Upper lobe of right lung (tissue), 1 donor: ENCODE measurements at regions not wholly inside any gene's neighbourhood (a gene's known extent, or its start where the extent isn't known, plus 50 kb on each side); places are given as distances from the start of the nearest gene placed in this dataset.

ENCODE experiments used
- ATAC-seq: fragments of 200-7000 bp; cut with Tn5 transposase; one replicate; pipeline ENCODE4 v1.9.1; 2020; ENCODE audit warnings: mild to moderate bottlenecking, moderate library complexity
- DNase-seq: peaks from one replicate; pipeline ENCODE4 v3.0.0-alpha.2; 2020
- H3K27ac ChIP-seq: fragments of 200-600 bp; one replicate; pipeline ENCODE4 v1.8.0; 2022
- H3K27me3 ChIP-seq: fragments of 200-600 bp; one replicate; pipeline ENCODE4 v1.8.0; 2022; ENCODE audit warnings: mild to moderate bottlenecking
- H3K36me3 ChIP-seq: fragments of 200-600 bp; one replicate; pipeline ENCODE4 v1.8.0; 2022
- H3K4me1 ChIP-seq: fragments of 200-600 bp; one replicate; pipeline ENCODE4 v1.8.0; 2022
- H3K4me3 ChIP-seq: fragments of 200-600 bp; one replicate; pipeline ENCODE4 v1.8.0; 2022; ENCODE audit warnings: mild to moderate bottlenecking
- H3K9me3 ChIP-seq: fragments of 200-600 bp; one replicate; pipeline ENCODE4 v1.8.0; 2022
- intact Hi-C: fragments of 100-400 bp; cut with DNase I; formaldehyde crosslinking; loops from one replicate; pipeline ENCODE4 v1.11.0; 2022
- TF ChIP-seq, protein P1 (sequence below): fragments of 200-600 bp; IDR thresholded peaks from one replicate; pipeline ENCODE4 v1.8.0; 2022; ENCODE audit warnings: antibody characterized with exemption
- donor health status: DM: no; HTN: yes; CAD: no; lungs with severe emphysema.

DNA sequence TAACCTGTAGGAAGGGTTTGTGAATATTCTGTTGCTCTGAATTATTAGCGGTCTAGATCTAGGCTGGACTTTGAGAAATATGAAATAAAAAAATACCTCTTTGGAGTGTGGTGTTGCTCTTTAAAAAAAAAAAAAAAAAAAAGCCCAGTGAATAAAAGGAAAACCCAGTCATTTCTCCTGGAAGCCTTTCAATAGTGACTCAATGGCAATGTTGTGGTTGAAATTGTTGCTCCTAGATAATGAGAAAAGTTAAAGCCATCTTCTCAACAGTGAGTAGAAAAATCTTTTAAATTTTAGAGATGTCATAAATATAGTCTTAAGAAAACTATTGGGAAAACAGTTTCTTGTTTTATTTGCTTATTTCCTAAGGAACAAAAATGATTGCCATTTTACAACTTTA, 135.3 kb downstream of the RFC3 start:
- TF ChIP-seq, protein P1, sequence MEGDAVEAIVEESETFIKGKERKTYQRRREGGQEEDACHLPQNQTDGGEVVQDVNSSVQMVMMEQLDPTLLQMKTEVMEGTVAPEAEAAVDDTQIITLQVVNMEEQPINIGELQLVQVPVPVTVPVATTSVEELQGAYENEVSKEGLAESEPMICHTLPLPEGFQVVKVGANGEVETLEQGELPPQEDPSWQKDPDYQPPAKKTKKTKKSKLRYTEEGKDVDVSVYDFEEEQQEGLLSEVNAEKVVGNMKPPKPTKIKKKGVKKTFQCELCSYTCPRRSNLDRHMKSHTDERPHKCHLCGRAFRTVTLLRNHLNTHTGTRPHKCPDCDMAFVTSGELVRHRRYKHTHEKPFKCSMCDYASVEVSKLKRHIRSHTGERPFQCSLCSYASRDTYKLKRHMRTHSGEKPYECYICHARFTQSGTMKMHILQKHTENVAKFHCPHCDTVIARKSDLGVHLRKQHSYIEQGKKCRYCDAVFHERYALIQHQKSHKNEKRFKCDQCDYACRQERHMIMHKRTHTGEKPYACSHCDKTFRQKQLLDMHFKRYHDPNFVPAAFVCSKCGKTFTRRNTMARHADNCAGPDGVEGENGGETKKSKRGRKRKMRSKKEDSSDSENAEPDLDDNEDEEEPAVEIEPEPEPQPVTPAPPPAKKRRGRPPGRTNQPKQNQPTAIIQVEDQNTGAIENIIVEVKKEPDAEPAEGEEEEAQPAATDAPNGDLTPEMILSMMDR = no peak
- H3K9me3 ChIP-seq = no peaks in the 10 kb centered on the region
- no peaks in the 10 kb centered on the region for H3K4me1 ChIP-seq
- intact Hi-C loops = no loop called here
- ATAC-seq (no peak), DNase-seq (no peak)
- H3K4me3 ChIP-seq = no peak overlapping the region
- no peaks in the 10 kb centered on the region for H3K27me3 ChIP-seq
- H3K27ac ChIP-seq = no peak overlapping the region
- no peaks in the 10 kb centered on the region for H3K36me3 ChIP-seq

DNA sequence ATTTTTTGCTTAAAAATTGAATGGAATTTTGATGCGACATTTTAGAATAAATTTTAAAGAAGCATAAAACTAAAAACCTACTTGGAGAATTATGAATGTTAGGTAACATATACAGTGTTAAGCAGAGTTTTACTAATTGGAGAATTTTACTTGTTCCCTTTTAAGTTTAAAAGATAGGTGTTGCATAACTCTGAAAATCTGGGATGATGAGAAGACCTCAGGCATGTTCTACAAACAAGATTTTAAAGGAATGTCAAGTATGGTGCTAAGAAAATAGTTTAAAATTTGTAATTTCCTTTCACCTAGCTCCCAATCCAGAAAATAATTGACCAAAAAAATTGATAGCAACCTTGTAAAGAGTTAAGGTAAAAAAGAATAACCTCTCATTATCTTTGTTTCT, 135.8 kb downstream of the RFC3 start:
- no peaks in the 10 kb centered on the region for H3K27me3 ChIP-seq
- TF ChIP-seq, protein P1 = no peak
- H3K4me1 ChIP-seq = no peaks in the 10 kb centered on the region
- DNase-seq (no peak), ATAC-seq (no peak)
- no peaks in the 10 kb centered on the region for H3K36me3 ChIP-seq
- intact Hi-C loops = no loop called here
- H3K9me3 ChIP-seq = no peaks in the 10 kb centered on the region
- H3K4me3 ChIP-seq = no peak overlapping the region
- H3K27ac ChIP-seq = no peak overlapping the region

DNA sequence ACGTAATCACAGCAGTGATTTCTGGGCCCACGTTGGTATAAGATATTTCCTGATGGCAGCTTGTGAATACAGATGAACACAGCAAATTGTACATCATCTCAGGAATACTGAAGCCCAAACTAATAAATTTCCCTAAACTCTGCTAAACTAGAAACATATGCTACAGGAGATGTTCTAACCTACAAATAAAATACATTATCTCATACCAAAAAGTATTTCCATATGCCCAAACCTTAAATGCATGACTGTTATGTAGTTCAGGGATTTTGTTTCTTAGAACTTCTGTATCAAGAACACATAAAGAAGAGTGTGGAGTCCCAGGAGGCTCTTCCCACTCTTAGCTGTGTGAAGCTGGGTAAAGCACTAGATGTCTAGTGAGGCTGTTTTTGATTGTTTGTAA, 138.4 kb downstream of the RFC3 start:
- H3K4me3 ChIP-seq = no peak overlapping the region
- no peaks in the 10 kb centered on the region for H3K36me3 ChIP-seq
- H3K9me3 ChIP-seq = no peaks in the 10 kb centered on the region
- H3K4me1 ChIP-seq = no peaks in the 10 kb centered on the region
- no peaks in the 10 kb centered on the region for H3K27me3 ChIP-seq
- intact Hi-C loops = no loop called here
- DNase-seq = no peak
- no peak overlapping the region for H3K27ac ChIP-seq
- TF ChIP-seq, protein P1 = no peak
- no peak for ATAC-seq

DNA sequence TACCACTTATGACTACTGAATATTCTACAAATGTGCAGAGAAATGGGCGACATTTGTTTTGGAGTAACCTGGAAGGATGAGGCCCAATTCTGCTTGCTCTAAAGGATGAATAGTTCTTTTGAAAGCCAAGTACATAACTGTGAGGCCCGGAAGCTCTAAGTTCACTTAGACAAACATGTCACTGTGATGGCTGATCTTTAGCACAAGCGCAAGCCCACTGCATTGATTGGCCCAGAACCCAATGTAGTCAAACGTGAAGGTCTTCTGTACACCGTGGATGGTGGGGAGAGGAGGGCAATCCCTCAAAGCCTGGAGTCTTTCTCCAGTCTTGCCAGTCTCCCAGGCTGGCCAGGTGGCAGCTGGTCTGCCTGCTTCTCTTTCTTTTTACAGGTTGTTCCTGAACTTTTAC, 139.6 kb downstream of the RFC3 start:
- H3K27me3 ChIP-seq = no peaks in the 10 kb centered on the region
- ATAC-seq = no peak
- TF ChIP-seq, protein P1 = no peak

DNA sequence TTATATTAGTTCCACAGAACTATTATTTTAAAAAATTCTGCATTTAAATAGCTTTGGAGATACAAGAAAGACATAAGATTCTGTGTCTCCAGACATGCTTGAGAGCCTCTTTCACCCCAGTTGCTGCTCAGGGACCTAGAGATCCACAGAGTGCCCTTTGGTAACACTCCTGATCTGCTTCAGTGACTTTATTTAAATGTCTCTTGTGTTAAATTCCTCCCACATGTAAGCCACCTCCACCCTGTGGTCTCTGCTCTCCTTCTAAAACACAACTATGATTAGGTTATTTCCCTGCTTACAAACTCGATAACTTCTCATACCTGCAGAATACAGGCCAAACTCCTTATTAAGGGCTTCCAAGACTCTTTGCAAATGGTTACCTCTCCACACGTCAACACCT, 141.0 kb downstream of the RFC3 start:
- no peaks in the 10 kb centered on the region for H3K9me3 ChIP-seq
- no peaks in the 10 kb centered on the region for H3K27me3 ChIP-seq
- intact Hi-C loops = no loop called here
- no peak for DNase-seq
- H3K4me3 ChIP-seq = no peak overlapping the region
- H3K4me1 ChIP-seq = no peaks in the 10 kb centered on the region
- H3K36me3 ChIP-seq = no peaks in the 10 kb centered on the region
- no peak overlapping the region for H3K27ac ChIP-seq
- ATAC-seq = no peak
- TF ChIP-seq, protein P1 = no peak

More for the DNA sequence above, 139.6 kb downstream of the RFC3 start:
- H3K4me1 ChIP-seq = no peaks in the 10 kb centered on the region
- H3K4me3 ChIP-seq = no peak overlapping the region
- no peak overlapping the region for H3K27ac ChIP-seq
- no peaks in the 10 kb centered on the region for H3K9me3 ChIP-seq
- intact Hi-C loops = no loop called here
- no peak for DNase-seq
- no peaks in the 10 kb centered on the region for H3K36me3 ChIP-seq

DNA sequence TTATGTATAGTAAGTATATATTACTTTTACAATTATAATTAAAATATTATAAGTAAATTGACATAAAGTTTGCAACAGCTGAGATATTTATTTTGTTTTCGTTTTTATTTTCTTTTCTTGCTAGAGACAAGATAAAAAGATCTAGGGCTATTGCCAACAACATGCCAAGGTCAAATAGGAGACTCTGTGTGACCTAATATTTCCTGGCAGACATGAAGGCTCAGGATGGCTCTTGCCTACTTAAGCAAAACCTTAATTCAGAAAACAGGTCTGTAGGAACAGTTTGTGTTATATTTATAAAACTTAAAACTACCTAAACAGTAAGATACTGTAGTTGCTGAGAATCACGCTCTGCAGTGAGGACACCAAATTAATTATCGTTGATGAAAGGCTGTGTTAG, 145.2 kb downstream of the RFC3 start:
- H3K27me3 ChIP-seq = no peaks in the 10 kb centered on the region
- ATAC-seq (no peak), DNase-seq (no peak)
- no peak overlapping the region for H3K4me3 ChIP-seq
- no peaks in the 10 kb centered on the region for H3K9me3 ChIP-seq
- no peaks in the 10 kb centered on the region for H3K4me1 ChIP-seq
- no peaks in the 10 kb centered on the region for H3K36me3 ChIP-seq
- H3K27ac ChIP-seq = no peak overlapping the region
- TF ChIP-seq, protein P1 = no peak
- intact Hi-C loops = no loop called here
